Thyroid gland (tissue), 4 donors: ENCODE measurements at regions not wholly inside any gene's neighbourhood (a gene's known extent, or its start where the extent isn't known, plus 50 kb on each side); places are given as distances from the start of the nearest gene placed in this dataset.
"Not testable (repeated sequence)": the region's sequence is repeated elsewhere in the genome, so short reads cannot be mapped to it uniquely, and the experiment has no call there.

Experiments
- POLR2A ChIP-seq, 2 donors: fragments of 450-650 bp; IDR thresholded peaks; one replicate each; pipeline ENCODE4 v1.6.1; 2017; ENCODE audit warnings: antibody characterized with exemption in 2 of 2, mild to moderate bottlenecking in 2 of 2, moderate library complexity in 1 of 2
- TF ChIP-seq, protein P1 (sequence below), 6 experiments: fragments of 200-600 bp in 3 of 6; fragments of 450-650 bp in 3 of 6; sonication (generic) in 3 of 6; IDR thresholded peaks; one replicate each; pipeline ENCODE4 v1.5.1; 2016 to 2019; ENCODE audit warnings: antibody characterized with exemption in 6 of 6, mild to moderate bottlenecking in 2 of 6, inconsistent platforms in 1 of 6, moderate library complexity in 1 of 6

DNA sequence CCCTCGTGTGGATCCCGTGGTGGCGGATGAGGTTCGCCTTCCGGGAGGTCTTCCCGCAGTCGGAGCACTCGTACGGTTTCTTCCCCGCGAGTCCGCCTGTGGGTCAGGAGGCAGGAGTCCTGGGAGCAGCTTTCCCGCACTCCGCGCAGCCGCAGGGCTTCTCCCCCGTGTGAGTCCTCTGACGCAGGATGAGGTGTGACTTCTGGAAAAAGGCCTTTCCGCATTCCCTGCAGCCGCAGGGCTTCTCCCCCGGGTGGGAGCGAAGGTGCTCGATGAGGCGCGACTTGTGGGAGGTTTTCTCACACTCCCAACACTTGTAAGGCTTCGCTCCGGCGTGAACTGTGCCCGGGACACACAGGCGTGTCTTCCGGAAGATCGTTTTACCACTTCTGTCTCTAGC is 68.8 kb upstream of the WIPI2 start:
- TF ChIP-seq, protein P1, sequence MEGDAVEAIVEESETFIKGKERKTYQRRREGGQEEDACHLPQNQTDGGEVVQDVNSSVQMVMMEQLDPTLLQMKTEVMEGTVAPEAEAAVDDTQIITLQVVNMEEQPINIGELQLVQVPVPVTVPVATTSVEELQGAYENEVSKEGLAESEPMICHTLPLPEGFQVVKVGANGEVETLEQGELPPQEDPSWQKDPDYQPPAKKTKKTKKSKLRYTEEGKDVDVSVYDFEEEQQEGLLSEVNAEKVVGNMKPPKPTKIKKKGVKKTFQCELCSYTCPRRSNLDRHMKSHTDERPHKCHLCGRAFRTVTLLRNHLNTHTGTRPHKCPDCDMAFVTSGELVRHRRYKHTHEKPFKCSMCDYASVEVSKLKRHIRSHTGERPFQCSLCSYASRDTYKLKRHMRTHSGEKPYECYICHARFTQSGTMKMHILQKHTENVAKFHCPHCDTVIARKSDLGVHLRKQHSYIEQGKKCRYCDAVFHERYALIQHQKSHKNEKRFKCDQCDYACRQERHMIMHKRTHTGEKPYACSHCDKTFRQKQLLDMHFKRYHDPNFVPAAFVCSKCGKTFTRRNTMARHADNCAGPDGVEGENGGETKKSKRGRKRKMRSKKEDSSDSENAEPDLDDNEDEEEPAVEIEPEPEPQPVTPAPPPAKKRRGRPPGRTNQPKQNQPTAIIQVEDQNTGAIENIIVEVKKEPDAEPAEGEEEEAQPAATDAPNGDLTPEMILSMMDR (IDR thresholded peaks at IDR 0.05), result not testable (repeated sequence)
- not testable (repeated sequence) for TF ChIP-seq POLR2A (IDR thresholded peaks at IDR 0.05)
